ENCODE measurements at regions not wholly inside any gene's neighbourhood (a gene's known extent, or its start where the extent isn't known, plus 50 kb on each side); places are given as distances from the start of the nearest gene placed in this dataset.

GRCh38 chr11:87394924-87395323 is 357.2 kb downstream of the TMEM135 start:
- Histone ChIP-seq H3K27ac (no peak overlapping the region), H3K27me3 (ENCODE audit: insufficient read depth in 3 of 3, low read length in 2 of 3) (no peaks in the 10 kb centered on the region), H3K4me3 (no peak overlapping the region), H3K4me1 (no peaks in the 10 kb centered on the region), H3K9me3 (no peaks in the 10 kb centered on the region), H3K36me3 (ENCODE audit: insufficient read depth in 1 of 2, low read depth in 1 of 2) (no peaks in the 10 kb centered on the region)
- ATAC-seq (no peak), DNase-seq (no peak)
- no peak for TF ChIP-seq CTCF (IDR thresholded peaks at IDR 0.05)
- WGBS, 3 donors, result 94 to 98% (median 95%) methylated on average over 1 of the region's 1 CpG
- intact Hi-C loops (cut with DNase I), result no loop called here

DNA sequence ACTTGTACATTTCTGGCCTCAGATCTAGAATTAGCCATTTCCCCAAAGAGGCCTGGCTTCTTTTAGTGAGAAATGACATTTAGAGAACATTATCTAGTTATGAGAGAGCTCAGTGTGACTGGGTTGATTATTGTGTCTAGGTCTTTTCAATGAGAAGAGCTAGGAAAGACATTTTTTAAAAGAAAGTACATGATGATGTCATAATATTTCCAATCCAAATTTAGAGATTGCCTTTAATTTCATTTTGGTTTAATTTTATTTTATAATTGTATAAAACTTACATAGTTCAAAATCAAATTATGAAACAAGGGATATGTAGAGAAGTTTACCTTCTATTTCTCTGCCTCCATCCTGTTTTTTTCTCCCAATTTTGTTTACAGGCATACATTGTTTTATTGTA is 354.9 kb downstream of the TMEM135 start:
- intact Hi-C loops (cut with DNase I), result no loop called here
- ATAC-seq (no peak), DNase-seq (no peak)
- H3K4me3 ChIP-seq, result no peak overlapping the region
- TF ChIP-seq CTCF (IDR thresholded peaks at IDR 0.05), result no peak
- no peak overlapping the region for H3K27ac ChIP-seq
- H3K27me3 ChIP-seq (ENCODE audit: insufficient read depth in 3 of 3, low read length in 2 of 3), result no peaks in the 10 kb centered on the region
- H3K9me3 ChIP-seq, result no peaks in the 10 kb centered on the region
- H3K4me1 ChIP-seq, result no peaks in the 10 kb centered on the region
- no peaks in the 10 kb centered on the region for H3K36me3 ChIP-seq (ENCODE audit: insufficient read depth in 1 of 2, low read depth in 1 of 2)

DNA sequence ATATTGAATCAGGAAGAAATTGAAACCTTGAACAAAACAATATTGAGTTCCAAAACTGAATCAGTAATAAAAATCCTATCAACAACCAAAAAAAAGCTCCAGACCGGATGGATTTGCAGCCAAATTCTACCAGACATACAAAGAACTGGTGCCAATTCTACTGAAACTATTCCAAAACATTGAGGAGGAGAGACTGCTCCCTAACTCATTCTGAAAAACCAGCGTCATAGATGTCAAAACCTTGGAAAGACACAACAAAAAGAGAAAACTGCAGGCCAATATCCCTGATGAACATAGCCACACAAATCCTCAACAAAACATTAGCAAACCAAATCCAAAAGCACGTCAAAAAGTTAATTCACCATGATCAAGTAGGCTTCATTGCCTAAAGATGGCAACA is 353.8 kb downstream of the TMEM135 start:
- intact Hi-C loops (cut with DNase I), result no loop called here
- WGBS, 3 donors, result 19 to 25% (median 21%) methylated on average over 3 of the region's 3 CpGs
- no peak for TF ChIP-seq CTCF (IDR thresholded peaks at IDR 0.05)
- H3K27ac ChIP-seq, result no peak overlapping the region
- H3K27me3 ChIP-seq (ENCODE audit: insufficient read depth in 3 of 3, low read length in 2 of 3), result no peaks in the 10 kb centered on the region
- no peak for DNase-seq
- peak in 1 of 4 donors; percentile 53 for ATAC-seq
- no peaks in the 10 kb centered on the region for H3K4me1 ChIP-seq
- no peaks in the 10 kb centered on the region for H3K36me3 ChIP-seq (ENCODE audit: insufficient read depth in 1 of 2, low read depth in 1 of 2)
- peaks cover 1% of the 10 kb centered on the region for H3K9me3 ChIP-seq
- H3K4me3 ChIP-seq, result no peak overlapping the region

DNA sequence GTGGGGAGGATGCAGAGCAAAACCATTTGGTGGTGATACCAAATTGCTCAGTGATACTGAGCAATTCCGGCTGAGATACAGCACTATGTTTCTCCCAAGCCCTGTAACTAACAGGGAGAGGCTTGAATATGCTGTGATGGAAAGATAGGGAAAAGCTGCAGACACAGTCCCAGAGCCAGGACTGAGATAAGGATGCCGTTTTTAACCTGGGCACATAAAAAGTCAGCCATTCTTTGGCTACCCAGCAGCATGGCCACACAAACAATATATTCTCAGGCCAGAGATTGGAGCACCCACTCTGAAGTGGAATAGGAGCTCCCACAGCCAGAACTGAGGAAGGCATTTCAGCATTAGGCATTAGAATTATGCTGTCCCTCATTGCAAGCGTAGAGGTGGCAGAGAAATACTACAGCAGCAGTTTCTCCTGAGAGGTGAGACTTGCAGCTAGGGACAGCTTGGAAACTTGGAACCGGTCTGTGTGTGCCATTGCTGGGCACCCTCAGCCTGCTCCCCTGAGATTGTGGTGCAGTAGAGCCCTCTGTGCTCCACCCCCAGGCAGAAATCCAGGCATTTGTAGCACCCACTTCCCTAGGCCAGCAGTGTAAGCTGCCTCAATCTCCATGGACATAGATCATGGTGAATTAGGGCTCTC is 346.5 kb downstream of the TMEM135 start:
- 75 to 83% (median 80%) methylated on average over 4 of the region's 4 CpGs for WGBS, 3 donors
- peaks cover 6% of the 10 kb centered on the region for H3K9me3 ChIP-seq
- no peak for DNase-seq
- H3K4me1 ChIP-seq, result no peaks in the 10 kb centered on the region
- H3K27me3 ChIP-seq (ENCODE audit: insufficient read depth in 3 of 3, low read length in 2 of 3), result no peaks in the 10 kb centered on the region
- no peaks in the 10 kb centered on the region for H3K36me3 ChIP-seq (ENCODE audit: insufficient read depth in 1 of 2, low read depth in 1 of 2)
- ATAC-seq, result no peak
- intact Hi-C loops (cut with DNase I), result no loop called here
- TF ChIP-seq CTCF (IDR thresholded peaks at IDR 0.05), result no peak
- no peak overlapping the region for H3K27ac ChIP-seq
- H3K4me3 ChIP-seq, result no peak overlapping the region

All from psoas muscle (tissue), 7 donors.